A673 (cell line): ENCODE measurements at regions not wholly inside any gene's neighbourhood (a gene's known extent, or its start where the extent isn't known, plus 50 kb on each side); places are given as distances from the start of the nearest gene placed in this dataset.

Source experiments
- CTCF ChIP-seq: fragments of 300-800, 200-600 bp; sonication (generic); conservative IDR thresholded peaks from 2 replicates; pipeline ENCODE4 v1.5.1; 2017; ENCODE audit warnings: low read depth, mild to moderate bottlenecking, antibody characterized with exemption, low read length, moderate library complexity, mixed read lengths
- EZH2 ChIP-seq: fragments of 200-600 bp; sonication (generic); IDR thresholded peaks from 2 replicates; pipeline ENCODE4 v1.6.1; 2017; ENCODE audit warnings: borderline replicate concordance, low read depth, mild to moderate bottlenecking, mixed read lengths, antibody characterized with exemption, low read length; ENCODE audit not compliant: poor library complexity, severe bottlenecking

- TF ChIP-seq CTCF (no peak), EZH2 (no peak)
Measured at GRCh38 chr6:103326760-103327757, 1532.7 kb downstream of the HACE1 start.
